Dedifferentiated amniotic fluid mesenchymal stem cell (primary cell): ENCODE measurements at regions not wholly inside any gene's neighbourhood (a gene's known extent, or its start where the extent isn't known, plus 50 kb on each side); places are given as distances from the start of the nearest gene placed in this dataset.
"Not testable (repeated sequence)": the region's sequence is repeated elsewhere in the genome, so short reads cannot be mapped to it uniquely, and the experiment has no call there.

Experiments
- DNase-seq: peaks from one replicate; pipeline ENCODE4 v3.0.0-alpha.2; 2016; ENCODE audit errors: extremely low spot score

- DNase-seq: no peak
Measured at GRCh38 chr18:62629031-62629430, 86.3 kb upstream of the PHLPP1 start.

GRCh38 chr18:62631173-62631572, 84.2 kb upstream of the PHLPP1 start:
- no peak for DNase-seq

- no peak for DNase-seq
Measured at GRCh38 chr18:62632788-62633455, 82.4 kb upstream of the PHLPP1 start.

- no peak for DNase-seq
Measured at GRCh38 chr18:62634458-62634857, 80.9 kb upstream of the PHLPP1 start.

- DNase-seq: no peak
Measured at GRCh38 chr18:62634979-62635630, 80.2 kb upstream of the PHLPP1 start.

GRCh38 chr18:62637403-62637802, 77.9 kb upstream of the PHLPP1 start:
- no peak for DNase-seq

GRCh38 chr18:62637807-62638687, 77.3 kb upstream of the PHLPP1 start:
- no peak for DNase-seq

- no peak for DNase-seq
Measured at GRCh38 chr18:62643181-62643580, 72.2 kb upstream of the PHLPP1 start.

GRCh38 chr18:62644773-62645172, 70.6 kb upstream of the PHLPP1 start:
- no peak for DNase-seq

GRCh38 chr18:62647179-62647578, 68.2 kb upstream of the PHLPP1 start:
- no peak for DNase-seq

- DNase-seq: no peak
Measured at GRCh38 chr18:62648045-62648678, 67.2 kb upstream of the PHLPP1 start.

- no peak for DNase-seq
Measured at GRCh38 chr18:62651276-62652056, 63.9 kb upstream of the PHLPP1 start.

GRCh38 chr18:62652057-62652629, 63.2 kb upstream of the PHLPP1 start:
- DNase-seq: not testable (repeated sequence)

GRCh38 chr18:62655520-62656219, 59.7 kb upstream of the PHLPP1 start:
- DNase-seq: no peak

GRCh38 chr18:62658028-62658427, 57.3 kb upstream of the PHLPP1 start:
- DNase-seq: no peak

- no peak for DNase-seq
Measured at GRCh38 chr18:62659698-62660097, 55.6 kb upstream of the PHLPP1 start.

GRCh38 chr18:62660691-62661090, 54.6 kb upstream of the PHLPP1 start:
- DNase-seq: no peak

GRCh38 chr18:62663731-62664336, 51.5 kb upstream of the PHLPP1 start:
- DNase-seq: peak; percentile 42

- DNase-seq: no peak
Measured at GRCh38 chr18:62664414-62664813, 50.9 kb upstream of the PHLPP1 start.

- no peak for DNase-seq
Measured at GRCh38 chr18:62665188-62665587, 50.2 kb upstream of the PHLPP1 start.
